Stomach (tissue), 8 donors: ENCODE measurements at regions not wholly inside any gene's neighbourhood (a gene's known extent, or its start where the extent isn't known, plus 50 kb on each side); places are given as distances from the start of the nearest gene placed in this dataset.

Experiments
- DNase-seq, 2 donors: peaks; one replicate each; pipeline versions ENCODE4 v3.0.0 to v3.0.0-alpha.2; 2013 to 2019
- H3K27ac ChIP-seq, 5 donors: fragments of 200-600 bp in 4 of 5; sonication (generic) in 4 of 5; one replicate each; pipeline ENCODE4 v1.5.1; 2013 to 2019; ENCODE audit warnings: mild to moderate bottlenecking in 1 of 5, moderate library complexity in 1 of 5
- H3K27me3 ChIP-seq, 3 donors: fragments of 200-600 bp; sonication (generic); one replicate each; pipeline ENCODE4 v1.5.1; 2017 to 2019; ENCODE audit warnings: mixed run types in 1 of 3
- H3K36me3 ChIP-seq, 4 donors: fragments of 200-600 bp; sonication (generic); 1 replicate in 3 of 4; 2 replicates in 1 of 4; pipeline ENCODE4 v1.5.1; 2016 to 2019
- H3K4me1 ChIP-seq, 4 donors: fragments of 200-600 bp; sonication (generic); one replicate each; pipeline ENCODE4 v1.5.1; 2016 to 2019
- H3K4me3 ChIP-seq, 4 donors: fragments of 200-600 bp; sonication (generic) in 3 of 4; one replicate each; pipeline ENCODE4 v1.5.1; 2016 to 2019; ENCODE audit warnings: mild to moderate bottlenecking in 1 of 4
- H3K9me3 ChIP-seq, 4 donors: fragments of 200-600 bp; sonication (generic); one replicate each; pipeline ENCODE4 v1.5.1; 2016 to 2019
- EP300 ChIP-seq: sonication (generic); formaldehyde crosslinking; IDR thresholded peaks from one replicate; pipeline ENCODE4 v1.6.1; 2017; ENCODE audit warnings: antibody characterized with exemption
- POLR2A ChIP-seq, 4 donors: fragments of 450-650 bp; IDR thresholded peaks; one replicate each; pipeline ENCODE4 v1.6.1; 2016; ENCODE audit warnings: antibody characterized with exemption in 4 of 4, control low read depth in 2 of 4, mild to moderate bottlenecking in 1 of 4, moderate library complexity in 1 of 4
- POLR2AphosphoS5 ChIP-seq, 3 donors: sonication (generic); formaldehyde crosslinking; IDR thresholded peaks; one replicate each; pipeline ENCODE4 v1.6.1; 2016; ENCODE audit warnings: antibody characterized with exemption in 3 of 3
- WGBS, 5 donors: extraction: QIAGEN DNeasy Blood & Tissue Kit in 3 of 5; methylation state at CpG; one replicate each; pipeline versions ENCODE4 v1.1.5 to v1.1.7; 2013 to 2018; 5-methylcytosine and 5-hydroxymethylcytosine counted together
- intact Hi-C: fragments of 100-400 bp; cut with DNase I; formaldehyde crosslinking; loops from one replicate; pipeline ENCODE4 v1.15.1; 2023; ENCODE audit warnings: low total_unique reads
- TF ChIP-seq, protein P1 (sequence below), 7 experiments: fragments of 450-650 bp in 4 of 7; fragments of 200-600 bp in 3 of 7; sonication (generic) in 3 of 7; IDR thresholded peaks; one replicate each; pipeline ENCODE4 v1.5.1; 2016 to 2019; ENCODE audit warnings: antibody characterized with exemption in 7 of 7, control low read depth in 2 of 7, mild to moderate bottlenecking in 1 of 7
- donor health status: healthy with polysubstance abuse.
- donor health status: Bipolar disorder and iron deficiency.
- donor health status: healthy.

DNA sequence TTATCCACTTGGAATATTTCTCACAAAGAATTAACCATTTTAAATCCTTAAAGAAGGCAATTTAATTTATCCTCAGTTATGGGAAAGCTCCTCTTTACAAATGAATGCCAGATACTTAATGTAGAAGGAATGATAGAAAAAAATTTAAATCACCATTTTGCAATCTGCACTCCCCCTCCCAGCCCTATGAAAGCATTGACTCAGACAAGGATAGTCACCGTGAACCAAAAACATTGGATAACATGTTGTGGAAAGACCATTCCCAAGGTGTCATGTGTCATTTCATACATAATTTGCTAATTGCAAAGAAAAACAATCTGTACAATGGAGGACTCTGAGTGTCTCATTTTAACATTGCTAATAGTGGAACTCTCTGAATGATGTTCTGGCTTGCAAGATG lies 421.0 kb downstream of the TXNL1 start:
- Histone ChIP-seq H3K4me3 (no peak overlapping the region), H3K9me3 (no peaks in the 10 kb centered on the region), H3K36me3 (no peaks in the 10 kb centered on the region), H3K27ac (no peak overlapping the region), H3K27me3 (no peaks in the 10 kb centered on the region), H3K4me1 (no peaks in the 10 kb centered on the region)
- DNase-seq: no peak
- TF ChIP-seq POLR2AphosphoS5 (IDR thresholded peaks at IDR 0.05): no peak
- TF ChIP-seq EP300: no peak
- TF ChIP-seq, protein P1, sequence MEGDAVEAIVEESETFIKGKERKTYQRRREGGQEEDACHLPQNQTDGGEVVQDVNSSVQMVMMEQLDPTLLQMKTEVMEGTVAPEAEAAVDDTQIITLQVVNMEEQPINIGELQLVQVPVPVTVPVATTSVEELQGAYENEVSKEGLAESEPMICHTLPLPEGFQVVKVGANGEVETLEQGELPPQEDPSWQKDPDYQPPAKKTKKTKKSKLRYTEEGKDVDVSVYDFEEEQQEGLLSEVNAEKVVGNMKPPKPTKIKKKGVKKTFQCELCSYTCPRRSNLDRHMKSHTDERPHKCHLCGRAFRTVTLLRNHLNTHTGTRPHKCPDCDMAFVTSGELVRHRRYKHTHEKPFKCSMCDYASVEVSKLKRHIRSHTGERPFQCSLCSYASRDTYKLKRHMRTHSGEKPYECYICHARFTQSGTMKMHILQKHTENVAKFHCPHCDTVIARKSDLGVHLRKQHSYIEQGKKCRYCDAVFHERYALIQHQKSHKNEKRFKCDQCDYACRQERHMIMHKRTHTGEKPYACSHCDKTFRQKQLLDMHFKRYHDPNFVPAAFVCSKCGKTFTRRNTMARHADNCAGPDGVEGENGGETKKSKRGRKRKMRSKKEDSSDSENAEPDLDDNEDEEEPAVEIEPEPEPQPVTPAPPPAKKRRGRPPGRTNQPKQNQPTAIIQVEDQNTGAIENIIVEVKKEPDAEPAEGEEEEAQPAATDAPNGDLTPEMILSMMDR (IDR thresholded peaks at IDR 0.05): no peak
- no peak for TF ChIP-seq POLR2A (IDR thresholded peaks at IDR 0.05)
- intact Hi-C loops: no loop called here
- WGBS, 5 donors: 86 to 100% (median 90%) methylated on average over 1 of the region's 1 CpG

DNA sequence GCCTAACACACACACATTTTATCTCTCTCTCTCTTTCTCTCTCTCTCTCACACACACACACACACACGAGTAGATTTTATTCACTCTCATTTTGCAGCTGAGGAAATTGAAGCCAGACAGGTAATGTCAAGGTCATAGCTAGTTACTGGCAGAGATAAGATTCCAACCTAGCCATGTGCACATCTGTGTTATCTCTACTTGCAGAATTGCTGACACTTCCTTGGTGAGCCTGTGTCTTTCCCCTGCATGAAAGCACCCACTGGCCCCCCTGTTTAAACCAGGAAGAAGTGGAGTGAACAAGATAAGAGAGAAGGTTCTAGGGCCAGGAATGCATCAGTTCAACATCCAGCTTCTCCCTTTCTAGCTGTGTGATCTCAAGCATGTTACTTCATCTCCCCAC lies 423.7 kb downstream of the TXNL1 start:
- 4 to 39% (median 30%) methylated on average over 1 of the region's 1 CpG for WGBS, 5 donors
- H3K36me3 ChIP-seq: no peaks in the 10 kb centered on the region
- intact Hi-C loops: no loop called here

DNA sequence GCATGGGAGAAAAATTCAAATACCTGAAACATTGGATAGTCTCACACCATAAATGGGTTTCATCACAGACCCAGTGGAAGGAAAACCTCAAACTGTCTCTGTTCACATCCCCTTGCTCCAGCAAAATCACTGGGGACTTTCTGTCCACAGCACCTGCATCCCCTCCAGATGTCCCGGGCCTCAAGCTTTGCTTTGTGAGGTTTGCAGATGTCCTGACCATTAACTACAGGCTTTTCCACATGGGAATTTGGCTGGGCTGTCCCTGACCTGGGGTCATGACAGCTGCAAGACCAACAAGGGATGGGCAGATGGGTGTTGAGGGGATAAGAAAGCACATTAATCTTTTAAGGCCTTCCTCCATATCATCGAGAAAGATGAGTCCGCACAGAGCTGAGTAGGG lies 427.9 kb downstream of the TXNL1 start:
- no peak overlapping the region for H3K27ac ChIP-seq
- H3K9me3 ChIP-seq: no peaks in the 10 kb centered on the region
- H3K36me3 ChIP-seq: no peaks in the 10 kb centered on the region
- DNase-seq: no peak
- H3K27me3 ChIP-seq: no peaks in the 10 kb centered on the region
- WGBS, 5 donors: 75 to 82% (median 77%) methylated on average over 3 of the region's 3 CpGs
- TF ChIP-seq EP300: no peak
- TF ChIP-seq POLR2AphosphoS5 (IDR thresholded peaks at IDR 0.05): no peak
- TF ChIP-seq POLR2A (IDR thresholded peaks at IDR 0.05): no peak
- TF ChIP-seq, protein P1 (IDR thresholded peaks at IDR 0.05): no peak
- H3K4me1 ChIP-seq: no peaks in the 10 kb centered on the region
- H3K4me3 ChIP-seq: no peak overlapping the region
- intact Hi-C loops: no loop called here

More for the DNA sequence above, 423.7 kb downstream of the TXNL1 start:
- H3K4me3 ChIP-seq: no peak overlapping the region
- H3K27me3 ChIP-seq: no peaks in the 10 kb centered on the region
- DNase-seq: no peak
- H3K27ac ChIP-seq: no peak overlapping the region
- H3K9me3 ChIP-seq: no peaks in the 10 kb centered on the region
- no peaks in the 10 kb centered on the region for H3K4me1 ChIP-seq
- no peak for TF ChIP-seq EP300
- TF ChIP-seq, protein P1 (IDR thresholded peaks at IDR 0.05): no peak
- TF ChIP-seq POLR2AphosphoS5 (IDR thresholded peaks at IDR 0.05): no peak
- no peak for TF ChIP-seq POLR2A (IDR thresholded peaks at IDR 0.05)

DNA sequence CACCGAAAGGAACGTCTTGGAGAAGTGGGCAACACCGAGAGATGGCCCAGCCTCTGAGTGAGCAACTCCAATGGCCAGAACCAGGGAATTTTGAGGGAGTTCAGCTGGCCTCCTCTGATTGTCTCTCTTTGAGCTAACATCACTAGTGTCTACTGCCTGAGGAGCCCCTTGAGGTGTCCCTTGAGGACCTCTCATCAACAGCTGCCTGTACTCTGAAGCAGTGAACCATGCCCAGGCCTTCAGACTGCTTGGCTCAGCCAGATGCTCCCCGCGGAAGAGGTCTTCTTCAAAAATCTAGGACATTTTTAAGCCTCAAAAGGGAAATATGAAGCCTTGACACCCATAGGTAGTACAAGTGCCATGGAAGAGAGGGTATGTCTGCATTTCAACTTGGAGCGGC lies 430.4 kb downstream of the TXNL1 start:
- no peak overlapping the region for H3K4me3 ChIP-seq
- no peak overlapping the region for H3K27ac ChIP-seq
- no peaks in the 10 kb centered on the region for H3K36me3 ChIP-seq
- no peaks in the 10 kb centered on the region for H3K27me3 ChIP-seq
- H3K9me3 ChIP-seq: peaks cover 0 to 17% (median 13%) of the 10 kb centered on the region in 4 donors
- H3K4me1 ChIP-seq: no peaks in the 10 kb centered on the region
- WGBS, 5 donors: 90 to 99% (median 96%) methylated on average over 6 of the region's 6 CpGs
- intact Hi-C loops: no loop called here
- no peak for DNase-seq
- TF ChIP-seq EP300: no peak
- TF ChIP-seq, protein P1 (IDR thresholded peaks at IDR 0.05): no peak
- TF ChIP-seq POLR2AphosphoS5 (IDR thresholded peaks at IDR 0.05): no peak
- TF ChIP-seq POLR2A (IDR thresholded peaks at IDR 0.05): no peak
